GM19238 (cell line): ENCODE measurements at regions not wholly inside any gene's neighbourhood (a gene's known extent, or its start where the extent isn't known, plus 50 kb on each side); places are given as distances from the start of the nearest gene placed in this dataset.
"Not testable (repeated sequence)": the region's sequence is repeated elsewhere in the genome, so short reads cannot be mapped to it uniquely, and the experiment has no call there.

Experiments
- DNase-seq: peaks from one replicate; pipeline ENCODE4 v3.0.0; 2011; ENCODE audit warnings: low spot score; ENCODE audit not compliant: insufficient read length

DNA sequence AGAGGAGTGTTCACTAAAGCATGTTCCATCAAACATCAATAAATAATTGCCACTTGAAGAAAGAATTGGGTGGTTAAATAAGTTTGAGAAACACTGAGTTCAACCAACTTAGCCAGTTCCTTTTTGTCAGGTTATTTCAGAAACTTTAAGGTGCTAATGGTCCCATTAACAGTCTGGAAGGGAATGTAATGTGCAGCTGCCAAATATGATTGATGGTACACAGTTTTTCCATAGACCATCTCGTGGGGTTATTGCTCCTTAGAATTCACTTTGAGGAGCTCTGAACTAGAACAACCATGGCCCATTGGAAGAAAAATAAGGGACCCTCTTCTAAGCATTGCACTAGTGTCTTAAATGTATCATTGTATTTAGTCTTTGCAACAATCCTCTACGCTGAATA lies 185.8 kb upstream of the NR2F2 start:
- no peak for DNase-seq

DNA sequence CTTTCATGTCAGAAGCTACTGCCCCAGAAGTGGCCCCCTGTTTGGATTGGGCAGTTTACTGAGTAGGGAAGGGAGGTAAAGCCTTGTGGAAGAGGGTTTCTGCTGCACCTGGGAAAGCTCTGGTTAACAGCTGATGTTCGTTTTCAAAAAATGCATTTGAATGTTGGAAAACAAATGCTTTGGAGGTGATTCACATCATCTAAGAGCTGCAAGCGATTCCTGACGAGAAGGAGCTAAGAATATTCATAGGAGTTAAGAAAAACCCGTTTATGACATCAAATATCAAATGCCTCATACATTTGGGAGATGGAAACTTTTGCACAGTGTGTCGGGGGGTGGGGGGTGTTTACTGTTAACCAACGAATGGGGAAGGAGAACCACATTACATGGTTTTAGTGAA lies 183.8 kb upstream of the NR2F2 start:
- DNase-seq = no peak

DNA sequence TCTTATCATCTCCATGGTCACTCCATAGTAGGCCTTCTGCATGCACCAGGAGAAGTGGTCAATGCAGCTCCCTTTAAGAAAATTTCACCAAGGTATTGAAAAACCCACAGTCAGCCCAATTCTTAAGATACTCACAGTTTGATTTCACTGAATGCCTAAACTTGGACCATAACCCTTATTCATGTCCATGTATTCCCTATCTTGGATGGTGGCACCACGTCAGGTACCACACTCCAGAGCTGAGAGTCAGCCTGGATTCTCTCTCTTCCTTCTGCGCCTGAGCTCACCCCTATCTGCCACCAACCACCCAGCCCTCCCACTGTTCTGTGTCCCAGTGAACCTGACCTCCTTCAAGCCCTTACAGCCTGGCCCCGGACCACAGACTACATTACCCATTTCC lies 183.2 kb upstream of the NR2F2 start:
- no peak for DNase-seq

DNA sequence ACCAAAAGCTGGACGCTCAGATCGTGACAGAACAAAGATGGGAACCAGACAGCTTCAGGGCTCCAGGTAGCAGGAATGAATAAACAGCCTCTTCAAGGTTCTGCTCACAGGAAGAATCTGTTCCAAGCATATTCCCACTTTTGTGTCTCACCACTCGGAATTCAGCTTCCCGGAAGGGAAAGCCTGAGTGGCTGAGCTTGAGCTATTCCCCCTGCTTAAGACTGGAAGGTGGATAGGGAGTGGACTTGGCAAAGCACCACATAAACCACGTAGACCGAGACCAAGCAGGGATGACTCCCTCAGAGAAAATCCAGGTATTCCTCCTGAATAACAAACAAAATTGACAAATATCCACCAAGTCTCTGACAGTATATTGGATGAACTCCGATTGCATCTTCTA lies 180.2 kb upstream of the NR2F2 start:
- no peak for DNase-seq

DNA sequence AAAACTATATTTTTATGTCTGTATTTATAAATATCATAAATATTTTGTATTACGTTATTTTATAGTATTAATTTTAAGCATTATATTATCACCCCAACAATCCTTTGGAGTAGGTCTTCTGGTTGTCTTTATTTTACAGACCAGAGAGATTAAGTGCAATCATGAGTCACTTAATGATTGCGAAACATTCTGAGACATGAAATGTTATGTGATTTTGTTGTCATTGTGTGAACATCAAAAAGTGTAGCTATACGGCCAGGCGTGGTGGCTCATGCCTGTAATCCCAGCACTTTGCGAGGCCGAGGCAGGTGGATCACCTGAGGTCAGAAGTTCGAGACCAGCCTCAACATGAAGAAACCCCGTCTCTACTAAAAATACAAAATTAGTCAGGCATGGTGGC lies 178.8 kb upstream of the NR2F2 start:
- DNase-seq = not testable (repeated sequence)

DNA sequence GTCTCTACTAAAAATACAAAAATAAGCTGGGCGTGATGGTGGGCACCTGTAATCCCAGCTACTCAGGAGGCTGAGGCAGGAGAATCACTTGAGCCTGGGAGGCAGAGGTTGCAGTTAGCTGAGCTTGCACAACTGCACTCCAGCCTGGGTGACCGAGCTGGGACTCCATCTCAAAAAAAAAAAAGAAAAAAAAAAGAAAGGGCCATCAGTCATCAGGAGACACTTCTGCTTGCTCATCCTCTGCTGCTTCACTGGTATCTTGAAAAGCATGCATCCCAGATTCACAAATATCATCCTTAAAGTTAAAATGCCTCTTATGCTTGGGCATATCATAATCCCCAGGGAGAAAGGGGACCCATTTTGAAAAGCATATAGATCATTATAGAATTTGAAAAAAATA lies 176.6 kb upstream of the NR2F2 start:
- no peak for DNase-seq

DNA sequence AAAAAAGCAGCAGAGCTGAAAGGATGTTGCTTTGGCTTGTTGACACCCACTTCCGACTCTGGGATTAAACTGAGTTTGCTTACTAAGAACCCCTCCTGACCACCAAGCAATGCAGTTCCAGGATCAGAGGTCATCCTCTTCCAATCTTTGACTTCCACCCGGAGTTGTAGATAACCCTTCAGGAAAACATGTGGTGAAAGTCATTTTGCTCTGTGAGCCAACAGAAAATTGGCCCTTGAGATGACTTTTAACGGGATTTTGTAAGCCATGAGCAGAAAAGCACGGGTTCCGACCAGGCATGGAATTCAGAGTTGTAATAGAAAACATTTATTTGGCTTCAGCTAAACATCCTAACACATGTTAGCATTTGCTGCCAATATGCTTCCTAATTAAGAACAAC lies 171.6 kb upstream of the NR2F2 start:
- DNase-seq = no peak

DNA sequence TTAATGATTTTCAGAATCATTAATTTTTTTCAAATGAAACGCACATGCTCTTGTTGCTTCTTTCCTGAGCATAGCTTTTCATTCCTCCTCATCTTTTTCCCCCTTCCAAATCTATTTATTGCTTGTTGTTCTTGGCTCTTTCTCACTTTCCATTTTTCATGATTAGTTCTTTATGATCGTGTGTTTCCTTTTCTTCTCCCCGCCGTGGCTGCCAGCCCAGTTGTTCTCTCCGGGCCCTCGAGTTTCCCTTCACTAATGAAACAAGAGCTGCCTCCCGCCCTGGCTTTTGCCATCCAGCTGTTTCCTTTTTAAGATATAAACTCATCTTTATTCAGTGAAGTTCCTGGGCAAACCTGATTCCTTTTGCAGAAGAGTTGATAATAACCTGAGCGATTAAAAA lies 170.2 kb upstream of the NR2F2 start:
- no peak for DNase-seq

DNA sequence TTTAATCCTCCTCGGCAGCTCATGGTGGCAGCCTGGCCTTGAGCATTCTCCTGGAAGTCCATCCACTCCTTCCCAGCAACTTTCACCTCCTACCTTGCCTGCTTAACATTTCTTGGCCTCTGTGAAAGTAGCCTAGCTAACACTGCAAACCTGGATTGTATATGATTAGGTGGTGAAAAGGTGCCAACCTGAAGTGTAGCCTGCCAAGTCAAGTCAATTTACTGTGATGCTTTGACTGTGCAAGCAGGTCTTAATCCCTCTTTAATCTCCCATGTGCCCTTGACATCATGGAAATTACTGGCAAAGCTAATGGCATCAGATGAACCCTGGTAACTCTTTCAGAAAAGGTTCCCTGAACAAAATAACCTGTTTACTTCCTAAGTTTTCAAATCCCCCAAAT lies 169.7 kb upstream of the NR2F2 start:
- DNase-seq = no peak

DNA sequence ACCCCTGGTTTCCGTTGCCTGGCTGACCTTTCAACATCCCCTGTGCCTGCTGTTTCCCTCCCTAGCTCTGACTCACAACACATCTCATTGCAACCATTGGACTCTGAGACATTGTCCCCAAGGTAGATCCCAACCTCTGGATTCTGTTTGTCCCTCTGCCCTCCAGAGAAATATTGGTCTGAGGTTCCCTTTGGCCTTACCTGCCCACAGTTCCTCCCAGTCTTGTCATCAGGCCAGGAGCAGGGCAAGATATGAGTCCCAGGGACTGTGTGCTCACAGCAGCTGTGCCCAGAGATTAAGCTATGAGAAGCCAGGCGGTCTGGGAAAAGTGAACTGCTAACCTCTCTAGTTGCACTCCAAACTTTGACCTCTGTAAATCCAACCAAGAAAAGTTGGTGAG lies 168.2 kb upstream of the NR2F2 start:
- no peak for DNase-seq

DNA sequence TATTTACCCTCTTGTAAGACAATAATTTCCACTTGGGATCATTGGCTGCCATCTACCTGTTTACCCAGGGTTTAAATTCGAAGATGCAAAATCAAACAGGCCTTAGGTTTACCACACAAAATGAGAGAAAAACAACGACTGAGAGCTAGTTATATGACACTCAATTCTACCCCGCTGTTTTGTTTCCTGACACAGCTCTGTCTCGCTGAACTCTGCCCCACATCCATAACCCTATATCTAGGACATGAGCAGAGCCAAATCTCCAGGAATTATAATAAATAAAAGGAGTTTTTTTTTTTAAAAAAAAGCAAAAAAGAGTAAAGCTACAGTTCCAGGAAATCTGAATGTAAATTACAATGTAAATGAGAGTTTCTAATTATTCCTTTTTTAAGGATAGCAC lies 165.4 kb upstream of the NR2F2 start:
- no peak for DNase-seq

DNA sequence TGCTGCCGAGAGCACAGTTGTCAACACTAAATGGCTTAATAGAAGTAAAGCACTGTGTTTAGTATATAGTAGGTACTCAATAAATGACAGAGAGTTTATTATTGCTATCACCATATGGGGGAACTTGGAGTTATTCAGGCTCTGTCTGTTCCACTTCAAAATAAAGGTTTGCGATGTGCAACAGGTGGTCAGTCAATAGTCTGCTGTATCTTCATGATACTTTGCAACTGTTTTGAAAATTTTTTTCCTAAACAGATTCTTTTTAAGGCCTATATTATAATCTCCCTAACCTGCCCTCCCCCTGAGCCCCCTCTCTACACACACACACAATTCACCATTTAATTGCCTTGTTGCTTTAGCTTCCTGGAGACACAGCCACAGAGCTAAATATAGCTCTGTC lies 164.7 kb upstream of the NR2F2 start:
- no peak for DNase-seq

DNA sequence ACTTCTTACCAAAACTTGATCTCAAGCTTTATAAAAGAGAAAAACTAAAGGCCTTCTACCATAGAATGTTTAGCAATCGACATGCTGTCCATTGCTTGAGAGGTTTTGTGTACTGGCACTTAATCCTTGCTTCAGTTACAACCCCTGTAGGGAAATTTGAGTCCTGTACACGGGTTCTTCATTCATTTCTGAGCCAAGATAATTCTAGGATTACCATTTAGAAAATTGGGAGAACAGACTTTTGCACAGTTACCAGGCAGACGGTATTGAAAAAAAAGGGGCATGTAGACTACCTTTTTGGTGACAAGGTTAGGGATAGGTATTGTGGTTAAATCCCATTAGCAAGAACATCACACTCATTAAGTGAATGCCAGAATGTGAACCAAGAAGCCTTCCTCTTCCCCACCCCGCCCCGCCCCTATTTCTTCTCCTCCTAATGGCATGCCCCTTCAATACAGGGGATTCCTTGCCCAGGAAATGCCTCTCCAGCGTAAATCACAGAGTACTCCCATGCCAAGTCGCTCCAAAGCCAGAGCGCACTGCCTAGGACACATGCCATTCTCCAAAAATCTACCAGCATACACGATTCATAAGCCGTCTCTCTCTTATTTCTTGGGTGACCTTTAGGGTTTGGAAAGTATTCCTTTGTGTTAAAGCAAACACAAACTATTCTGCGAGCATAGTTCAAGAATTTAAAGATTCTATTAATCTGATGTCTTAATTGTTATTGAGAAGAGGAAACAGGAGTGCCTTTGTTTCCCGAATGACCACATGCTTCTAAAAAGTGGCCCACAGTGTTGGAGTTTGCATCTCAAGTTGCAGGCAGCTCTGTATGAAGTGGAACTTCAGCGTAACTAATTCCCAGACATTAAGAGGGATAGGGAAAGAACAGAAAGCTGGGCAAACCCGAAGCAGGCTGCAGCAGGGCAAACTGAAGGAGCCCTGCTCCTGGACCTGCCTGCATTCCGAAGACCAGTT lies 164.0 kb upstream of the NR2F2 start:
- no peak for DNase-seq

DNA sequence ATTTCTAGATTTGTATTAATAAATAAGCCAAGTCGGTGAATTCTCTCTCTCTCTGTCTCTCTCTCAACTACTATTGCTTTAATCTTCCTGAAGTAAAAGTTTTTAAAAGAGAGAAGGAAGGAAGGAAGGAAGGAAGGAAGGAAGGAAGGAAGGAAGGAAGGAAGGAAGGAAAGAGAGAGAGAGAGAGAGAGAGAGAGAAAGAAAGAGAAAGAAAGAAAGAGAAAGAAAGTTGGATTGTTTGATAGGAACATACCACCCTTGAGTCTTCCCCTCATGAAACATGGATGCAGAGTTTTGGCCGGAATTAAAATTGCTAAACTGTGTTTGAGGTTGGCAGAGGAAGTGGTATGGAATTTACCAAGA lies 159.9 kb upstream of the NR2F2 start:
- not testable (repeated sequence) for DNase-seq

DNA sequence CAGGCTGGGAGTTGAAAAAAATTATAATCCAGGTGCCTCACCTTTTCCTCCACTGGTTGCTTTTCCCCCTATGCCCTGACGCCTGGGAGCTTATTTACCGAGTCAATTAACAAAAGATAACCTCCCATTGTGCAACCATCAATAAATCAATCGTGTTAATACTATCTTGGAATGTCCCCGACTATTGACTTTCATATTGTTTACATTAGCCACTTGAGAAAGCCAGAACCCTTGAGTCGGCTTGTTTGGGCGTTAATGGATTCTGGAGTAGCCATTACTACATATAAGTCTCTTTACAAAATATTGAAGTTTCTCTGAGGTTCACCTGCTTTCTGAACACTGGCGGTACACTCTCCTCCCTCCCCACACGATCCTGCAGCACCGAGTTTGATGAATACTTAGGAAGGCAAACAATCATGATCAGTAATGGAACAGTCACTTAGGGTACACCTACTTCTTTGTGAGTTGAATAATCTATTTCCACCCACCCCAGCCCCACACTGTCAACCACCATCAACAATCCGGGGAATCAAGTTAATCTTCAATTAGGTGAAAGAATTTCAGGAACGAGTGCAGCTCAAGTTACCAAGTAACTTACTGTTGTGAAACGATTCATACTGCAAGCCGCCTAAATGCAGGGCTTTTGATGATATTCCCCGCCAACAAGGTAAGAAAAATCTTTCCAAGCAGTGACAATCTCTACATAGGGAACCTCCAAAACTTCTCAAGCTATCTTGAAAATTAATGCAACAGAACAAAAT lies 159.3 kb upstream of the NR2F2 start:
- no peak for DNase-seq

DNA sequence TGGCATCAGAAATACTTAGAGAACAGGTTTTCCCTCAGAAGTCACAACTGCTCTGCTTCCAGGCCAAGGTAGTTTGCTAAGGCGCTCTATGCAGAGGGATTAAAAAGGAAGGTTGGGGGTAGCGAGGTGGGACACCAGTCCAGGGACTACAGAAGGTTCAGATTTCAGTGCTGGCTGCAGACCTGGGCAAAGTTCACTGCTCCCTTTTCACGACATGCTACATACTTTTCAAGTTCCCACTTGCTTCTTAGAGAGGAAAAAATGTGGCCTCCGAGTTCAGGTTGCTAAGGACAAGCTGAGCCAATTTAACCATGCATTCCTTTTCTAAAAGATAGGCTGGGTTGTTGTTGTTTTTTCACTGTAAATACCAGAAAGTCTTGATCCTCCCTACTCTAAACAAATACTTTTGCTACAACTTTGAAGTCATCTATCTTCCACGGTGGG lies 158.6 kb upstream of the NR2F2 start:
- DNase-seq = no peak

DNA sequence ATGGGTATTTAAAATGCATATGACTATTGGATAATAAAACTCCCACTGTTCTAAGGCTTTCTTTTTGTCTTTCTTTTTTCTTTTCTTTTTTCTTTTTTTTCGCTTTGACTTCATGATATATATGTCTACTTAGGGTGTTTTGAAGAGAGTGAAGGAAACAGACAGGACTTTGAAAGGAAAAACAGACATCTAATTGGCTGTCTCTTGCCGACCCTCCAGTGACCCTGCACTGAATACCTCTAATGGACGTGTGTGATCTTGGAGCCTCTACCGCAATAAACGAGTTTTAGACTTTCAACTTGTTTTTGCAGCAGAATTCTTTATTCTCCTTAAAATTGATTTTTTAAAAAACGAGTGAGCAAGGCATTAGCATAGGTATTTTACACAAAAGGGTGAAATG lies 158.1 kb upstream of the NR2F2 start:
- DNase-seq = no peak

DNA sequence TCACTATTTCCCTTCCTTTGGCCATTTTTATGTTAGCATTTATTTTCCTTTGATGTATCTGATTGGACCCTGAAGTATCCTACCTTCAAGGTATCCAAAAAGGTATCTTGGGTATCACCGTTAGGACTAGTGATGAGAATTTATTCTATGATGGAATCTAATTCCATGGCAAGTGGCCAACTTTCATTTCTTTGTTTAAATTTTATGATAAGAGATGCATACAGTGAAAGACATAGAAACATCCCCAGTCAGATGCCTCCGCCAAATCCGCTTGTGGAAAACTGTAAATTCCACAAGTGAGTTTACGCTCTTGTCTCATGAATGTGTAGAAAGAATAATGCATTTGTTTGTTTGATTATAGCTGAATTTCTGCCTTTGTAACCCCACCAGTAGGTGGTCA lies 153.7 kb upstream of the NR2F2 start:
- DNase-seq = no peak

DNA sequence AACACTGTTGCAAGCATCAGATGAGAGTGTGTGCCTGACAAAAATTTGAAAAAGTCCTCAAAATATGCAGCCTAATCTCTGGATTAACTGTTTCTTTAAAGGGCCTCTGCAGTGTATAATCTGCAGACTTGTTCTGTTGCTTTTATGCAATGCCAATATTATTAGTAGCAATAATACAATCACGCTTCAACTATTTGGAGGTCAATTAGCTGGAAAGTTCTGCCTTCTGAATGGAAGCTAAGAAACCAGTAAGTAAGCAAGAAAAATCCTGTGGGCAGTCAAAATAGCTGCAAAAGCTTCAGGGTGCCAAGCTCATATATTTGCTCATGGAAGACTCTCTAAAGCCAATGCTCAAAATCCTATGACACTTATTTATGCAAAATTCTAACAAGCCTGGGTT lies 153.2 kb upstream of the NR2F2 start:
- DNase-seq = no peak

DNA sequence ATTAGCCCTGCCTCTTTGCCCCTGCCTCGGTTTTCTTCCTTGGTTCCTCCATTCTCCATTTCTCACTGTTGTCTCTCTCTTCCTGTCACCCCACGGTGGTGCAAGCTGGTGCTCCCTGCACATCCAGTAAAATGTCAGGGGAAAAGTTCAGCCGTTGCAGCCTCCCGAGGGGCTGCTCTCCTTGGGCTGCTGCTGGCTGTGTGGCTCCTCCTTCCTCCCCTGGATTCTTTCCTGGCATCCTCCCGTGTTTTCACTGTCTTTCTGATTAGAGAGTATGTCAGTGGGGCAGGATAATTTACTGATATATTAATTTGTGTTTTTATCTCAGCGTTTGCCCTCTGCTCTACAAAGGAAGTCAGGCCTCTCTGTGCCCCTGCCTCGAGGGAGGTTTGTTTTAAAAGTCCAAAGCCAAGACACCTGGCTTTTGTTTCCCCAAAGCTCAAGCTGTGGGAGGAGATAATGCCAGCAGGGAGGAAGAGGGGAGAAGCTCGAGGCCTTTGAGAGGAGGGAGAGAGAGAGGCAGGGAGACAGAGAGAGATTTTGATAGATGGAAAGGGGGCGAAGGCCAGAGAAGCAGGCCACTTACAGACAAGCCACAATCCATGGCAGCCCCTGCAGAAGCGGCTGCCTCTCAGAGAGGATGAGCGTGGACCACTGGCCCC lies 150.3 kb upstream of the NR2F2 start:
- DNase-seq = no peak

DNA sequence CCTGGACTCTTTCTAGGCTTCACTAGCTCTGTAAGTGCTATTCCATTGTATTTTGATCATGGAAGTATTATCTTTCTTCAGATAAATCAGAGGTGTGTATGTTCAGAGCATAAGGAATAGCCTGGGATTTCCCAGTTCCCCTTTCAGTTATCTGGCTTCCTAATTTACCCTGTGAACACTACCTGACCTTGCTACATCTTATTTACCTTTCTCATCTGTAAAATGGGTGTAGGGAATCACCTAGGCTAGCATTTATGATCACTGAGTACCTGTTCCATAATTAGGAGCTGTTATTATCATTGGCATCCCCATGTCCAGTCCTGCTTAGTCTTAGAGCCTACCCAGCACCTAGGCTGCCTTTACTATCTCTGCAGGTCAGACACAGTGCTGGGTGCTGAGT lies 149.3 kb upstream of the NR2F2 start:
- no peak for DNase-seq

DNA sequence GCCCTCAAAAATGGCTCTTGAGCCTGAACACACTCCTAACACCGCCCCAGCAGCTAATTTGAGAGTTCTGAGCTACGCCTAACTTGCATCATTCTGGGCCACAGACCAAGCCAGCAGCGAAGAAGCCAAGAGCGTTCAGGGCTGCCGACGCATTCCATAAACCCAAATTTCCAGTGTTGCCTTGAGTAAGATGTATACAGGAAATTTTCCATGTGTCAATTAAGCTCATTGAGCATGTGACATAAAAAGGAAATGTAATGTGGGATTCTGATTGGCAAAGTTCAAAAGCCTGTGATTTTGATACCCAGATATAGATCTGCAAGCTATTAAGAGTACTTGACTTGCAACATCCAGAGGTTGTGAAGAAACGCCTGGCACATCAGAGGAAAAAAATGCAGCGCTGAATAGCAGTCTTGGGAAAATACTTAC lies 148.6 kb upstream of the NR2F2 start:
- no peak for DNase-seq
